HL-60/S4 (cell line): ENCODE measurements at regions not wholly inside any gene's neighbourhood (a gene's known extent, or its start where the extent isn't known, plus 50 kb on each side); places are given as distances from the start of the nearest gene placed in this dataset.

Experiments
- in situ Hi-C: fragments of 300-500 bp; cut with MboI; formaldehyde crosslinking; loops from 2 replicates; pipeline ENCODE4 v1.14.3; 2022; ENCODE audit warnings: low sequenced_read_pairs

GRCh38 chr5:1669276-1670155 is 130.1 kb downstream of the MRPL36 start:
- in situ Hi-C loops: no loop called here

- in situ Hi-C loops: no loop called here
These were observed 131.4 kb downstream of the MRPL36 start for GRCh38 chr5:1668141-1668721.

- in situ Hi-C loops: no loop called here
These were observed 131.9 kb downstream of the MRPL36 start for GRCh38 chr5:1667648-1668140.

GRCh38 chr5:1666812-1667588 is 132.6 kb downstream of the MRPL36 start:
- in situ Hi-C loops: no loop called here

DNA sequence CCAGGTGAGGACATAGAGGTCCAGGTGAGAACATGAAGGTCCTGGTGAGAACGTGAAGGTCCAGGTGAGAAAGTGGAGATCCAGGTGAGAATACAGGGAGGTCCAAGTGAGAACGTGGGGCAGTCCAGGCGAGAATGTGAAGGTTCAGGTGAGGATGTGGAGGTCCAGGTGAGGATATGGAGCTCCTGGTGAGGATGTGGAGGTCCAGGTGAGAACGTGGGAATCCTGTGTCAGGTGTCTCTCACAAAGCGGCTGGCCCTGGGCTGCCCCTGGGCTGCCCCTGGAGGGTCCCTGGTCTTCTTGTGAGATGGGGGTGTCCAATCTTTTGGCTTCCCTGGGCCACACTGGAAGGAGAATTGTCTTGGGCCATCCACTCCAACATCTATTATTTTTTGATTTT is 133.4 kb downstream of the MRPL36 start:
- in situ Hi-C loops: no loop called here

DNA sequence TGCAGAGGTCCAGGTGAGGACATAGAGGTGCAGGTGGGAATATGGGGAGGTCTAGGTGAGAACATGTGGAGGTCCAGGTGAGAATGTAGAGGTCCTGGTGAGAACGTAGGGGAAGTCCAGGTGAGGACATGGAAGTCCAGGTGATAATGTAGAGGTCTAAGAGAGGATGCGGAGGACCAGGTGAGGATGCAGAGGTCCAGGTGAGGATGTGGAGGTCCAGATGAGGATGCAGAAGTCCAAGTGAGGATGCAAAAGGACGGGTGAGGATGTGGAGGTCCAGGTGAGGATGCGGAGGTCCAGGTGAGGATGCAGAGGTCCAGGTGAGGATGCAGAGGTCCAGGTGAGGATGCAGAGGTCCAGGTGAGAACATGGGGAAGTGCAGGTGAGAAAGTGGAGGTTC is 133.8 kb downstream of the MRPL36 start:
- in situ Hi-C loops: no loop called here

DNA sequence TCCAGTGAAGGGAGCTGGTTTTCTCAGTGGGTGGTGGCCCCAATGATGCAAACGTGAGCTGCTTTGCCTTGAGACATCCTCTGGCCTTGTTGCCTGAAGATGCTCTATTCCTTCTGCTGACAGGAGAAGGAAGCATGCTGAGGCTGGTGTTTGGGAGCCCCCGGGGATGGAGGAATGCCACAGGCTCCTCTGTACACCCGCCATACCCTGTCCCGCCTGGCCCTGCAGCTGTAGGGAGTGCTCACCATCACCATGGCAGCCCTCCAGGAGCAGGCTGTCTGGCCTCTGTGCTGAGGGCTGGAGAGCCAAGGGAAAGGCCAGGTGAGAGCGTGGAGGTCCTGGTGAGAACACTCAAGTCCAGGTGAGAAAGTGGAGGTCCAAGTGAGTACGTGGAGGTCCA is 134.4 kb downstream of the MRPL36 start:
- in situ Hi-C loops: no loop called here

DNA sequence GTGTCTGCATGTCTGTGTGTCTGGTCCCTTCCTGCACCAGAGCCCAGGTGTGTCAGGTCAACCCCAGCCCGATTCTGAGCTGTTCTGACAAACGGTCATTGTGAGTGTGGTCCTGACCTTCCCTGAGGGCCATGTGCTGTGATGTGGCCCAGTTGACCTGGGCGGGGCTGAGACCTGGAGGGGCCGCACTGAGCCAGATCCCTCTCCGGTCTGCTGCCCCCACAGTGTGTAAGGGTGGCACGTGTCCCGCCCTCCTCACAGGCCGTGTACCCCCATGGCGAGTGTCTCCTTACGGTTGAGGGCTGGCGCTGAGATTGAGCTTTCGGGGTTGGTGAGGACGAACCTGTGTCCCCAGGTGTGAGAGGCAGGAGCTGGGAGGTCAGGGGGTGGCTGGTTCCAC is 136.5 kb downstream of the MRPL36 start:
- in situ Hi-C loops: no loop called here

DNA sequence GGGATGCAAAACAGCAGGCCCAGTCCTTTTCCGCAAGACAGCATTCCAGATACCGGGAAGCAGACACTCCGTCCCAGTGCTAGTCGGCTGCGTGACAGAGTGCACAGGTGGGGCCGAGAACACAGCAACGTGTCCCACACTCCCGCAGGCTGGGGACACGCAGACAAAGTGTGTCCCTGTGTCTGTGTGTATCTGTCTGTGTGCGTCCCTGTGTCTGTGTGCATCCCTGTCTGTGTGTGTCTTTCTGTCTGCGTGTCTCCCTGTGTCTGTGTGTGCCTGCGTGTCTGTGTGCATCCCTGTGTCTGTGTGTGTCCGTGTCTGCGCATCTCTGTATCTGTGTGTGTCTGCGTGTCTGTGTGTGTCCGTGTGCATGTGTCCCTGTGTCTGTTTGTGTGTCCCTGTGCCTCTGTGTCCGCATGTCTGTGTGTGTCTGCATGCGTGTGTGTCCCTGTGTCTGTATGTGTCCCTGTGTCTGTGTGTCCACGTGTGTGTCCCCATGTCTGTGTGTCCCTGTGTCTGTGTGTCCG is 137.0 kb downstream of the MRPL36 start:
- in situ Hi-C loops: no loop called here

GRCh38 chr5:1661831-1662558 is 137.6 kb downstream of the MRPL36 start:
- in situ Hi-C loops: no loop called here

GRCh38 chr5:1661311-1661710 is 137.6 kb upstream of the LPCAT1 start:
- in situ Hi-C loops: no loop called here

- in situ Hi-C loops: no loop called here
These were observed 136.8 kb upstream of the LPCAT1 start for GRCh38 chr5:1660511-1660910.

DNA sequence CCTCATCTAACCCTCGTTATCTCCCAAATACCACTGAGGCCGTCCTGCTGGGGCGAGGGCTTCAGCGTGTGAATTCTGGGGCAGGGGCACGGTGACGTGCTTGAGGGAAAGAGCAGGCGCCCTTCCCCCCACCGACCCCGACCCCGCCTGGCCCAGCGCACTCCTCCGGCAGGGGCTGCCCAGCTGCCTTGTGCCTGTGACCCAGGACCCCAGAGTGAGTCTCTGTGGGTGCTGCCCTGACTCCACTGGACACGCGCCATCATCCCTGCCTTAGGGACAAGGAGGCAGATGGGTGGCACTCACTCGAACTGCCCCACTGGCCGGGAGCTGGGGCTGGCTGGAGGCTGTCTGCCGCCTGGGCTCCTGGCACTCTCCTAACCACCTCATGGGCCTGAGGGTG is 136.2 kb upstream of the LPCAT1 start:
- in situ Hi-C loops: no loop called here

DNA sequence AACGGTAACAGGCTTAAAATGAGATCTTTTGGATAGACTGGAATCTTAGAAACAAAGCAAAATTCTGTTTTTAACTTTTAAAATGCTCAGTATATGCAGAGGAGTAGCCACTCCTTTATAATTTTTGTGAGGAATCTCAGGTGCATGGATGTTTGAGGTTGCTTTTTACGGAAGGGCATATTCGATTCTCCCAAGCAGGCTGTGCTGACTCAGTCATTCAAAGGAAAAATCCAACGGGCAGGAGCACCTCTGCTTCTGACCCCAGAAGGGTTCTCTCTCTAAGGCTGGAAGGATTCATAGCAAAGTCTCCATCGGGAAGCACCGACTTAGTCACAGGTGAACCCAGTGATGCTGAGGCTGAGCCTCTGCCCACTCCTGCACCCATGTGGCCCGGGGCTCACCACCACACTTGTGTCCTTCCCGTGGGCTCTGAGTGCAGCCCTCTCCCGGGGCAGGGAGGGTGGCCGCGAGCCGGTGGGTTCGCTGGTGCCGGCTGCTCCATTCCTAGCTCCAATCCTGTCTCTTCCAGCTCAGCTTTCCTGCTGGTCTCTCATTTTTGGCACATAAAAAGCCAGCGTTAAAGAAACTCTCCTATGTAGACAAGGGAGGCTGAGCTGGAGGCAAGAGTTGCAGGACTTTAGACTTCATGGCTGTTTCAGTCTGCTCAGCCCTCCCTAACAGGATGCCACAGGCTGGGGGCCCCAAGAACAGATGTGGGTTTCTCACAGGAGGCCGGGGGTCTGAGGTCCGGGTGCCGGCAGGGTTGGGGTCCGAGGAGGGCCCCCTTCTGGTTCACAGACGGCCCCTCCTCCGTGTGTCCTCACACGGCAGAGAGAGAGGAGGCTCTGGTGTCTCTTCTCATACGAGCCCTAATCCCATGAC is 135.6 kb upstream of the LPCAT1 start:
- in situ Hi-C loops: no loop called here

- in situ Hi-C loops: no loop called here
These were observed 134.9 kb upstream of the LPCAT1 start for GRCh38 chr5:1658665-1659064.

DNA sequence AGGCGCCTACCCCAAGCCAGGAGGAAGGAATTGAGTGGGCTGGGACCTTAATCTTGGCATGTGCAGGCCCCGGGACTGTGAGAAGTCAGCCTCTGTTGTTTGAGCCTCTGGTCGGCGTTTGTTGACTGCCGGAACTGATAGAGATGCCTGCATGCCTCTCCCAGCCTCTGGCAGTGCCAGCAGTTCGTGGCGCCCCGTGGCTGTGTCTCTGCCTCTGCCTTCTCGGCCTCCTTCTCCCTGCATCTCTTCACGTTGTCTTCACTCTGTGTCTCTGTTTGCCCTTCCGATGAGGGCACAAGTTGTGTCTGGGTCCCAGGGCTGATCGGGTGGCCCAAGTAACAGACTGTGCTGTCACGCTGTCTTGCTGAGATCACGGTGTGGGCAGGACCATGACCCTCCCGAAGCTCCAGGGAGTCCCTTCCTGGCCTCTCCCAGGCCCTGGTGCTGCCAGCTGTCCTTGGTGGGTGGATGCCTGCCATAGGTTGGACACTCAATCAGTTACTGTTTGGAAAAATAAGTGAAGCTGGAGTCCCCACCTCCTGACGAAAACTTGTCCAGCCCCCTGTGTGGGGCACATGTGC is 133.5 kb upstream of the LPCAT1 start:
- in situ Hi-C loops: no loop called here

DNA sequence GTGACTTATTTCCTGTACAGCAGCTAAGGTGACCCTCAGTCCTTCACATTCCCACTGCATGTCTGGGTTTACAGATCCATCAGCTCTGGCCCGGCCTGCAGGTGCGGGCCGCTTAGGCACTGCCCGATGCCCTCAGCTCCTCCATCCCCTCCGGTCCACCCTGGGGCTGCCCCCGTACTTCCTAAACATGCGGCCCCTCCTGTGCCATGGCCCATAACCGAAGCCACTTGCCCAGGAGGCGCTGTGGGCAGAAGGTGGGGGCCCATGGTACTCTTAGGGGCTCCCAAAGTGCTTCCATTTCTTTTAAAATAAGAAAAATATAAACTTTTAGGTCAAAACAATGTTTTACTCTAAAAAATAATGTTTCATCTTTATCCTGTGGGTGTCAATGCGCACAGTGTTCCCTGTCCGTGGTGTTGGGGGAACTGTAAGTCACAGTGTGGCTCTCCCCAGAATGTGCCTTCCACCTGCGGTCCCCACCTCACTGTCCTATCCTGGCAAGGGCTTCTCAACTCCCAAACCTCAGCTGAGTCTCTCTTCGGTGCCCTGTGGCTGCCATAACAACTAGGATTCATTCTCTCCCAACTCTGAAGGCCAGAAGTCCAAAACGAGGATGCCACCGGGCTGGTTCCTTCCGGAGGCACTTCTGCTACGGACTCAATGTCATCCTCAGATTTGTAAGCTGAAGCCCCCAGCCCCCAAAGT is 132.7 kb upstream of the LPCAT1 start:
- in situ Hi-C loops: no loop called here

DNA sequence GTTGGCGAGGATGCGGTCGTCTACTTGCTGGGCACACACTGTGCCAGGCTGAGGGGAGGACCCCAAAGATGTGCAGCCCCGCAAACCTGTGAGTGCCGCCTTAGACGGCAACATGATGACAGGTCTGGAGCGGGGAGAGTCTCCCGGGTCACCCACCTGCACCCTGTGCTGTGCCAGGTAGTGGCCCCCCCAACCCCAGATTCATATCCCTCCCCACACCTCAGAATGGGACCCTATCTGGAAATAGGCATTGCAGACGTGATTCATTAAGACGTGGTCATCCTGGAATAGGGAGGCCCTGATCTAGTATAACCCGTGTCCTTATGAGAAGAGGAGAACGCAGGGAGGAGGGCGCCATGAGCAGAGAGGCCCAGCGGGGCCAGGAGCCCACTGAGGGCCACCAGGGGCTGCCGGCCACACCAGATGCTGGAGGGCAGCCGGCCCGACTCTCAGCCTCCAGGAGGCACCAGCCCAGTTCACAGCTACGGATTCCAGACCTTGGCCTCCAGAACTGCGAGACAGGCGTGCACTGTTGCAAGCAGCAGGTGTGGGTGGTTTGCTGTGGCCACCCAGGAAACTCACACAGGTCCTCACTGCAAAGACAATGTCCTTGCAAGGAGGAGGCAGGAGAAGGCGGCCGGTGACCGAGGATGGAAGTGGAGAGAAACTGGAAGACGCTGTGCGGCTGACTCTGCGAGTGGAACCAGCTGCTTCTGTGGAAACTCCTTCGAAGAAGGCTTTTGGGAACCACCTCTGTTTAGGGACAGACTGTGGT is 131.9 kb upstream of the LPCAT1 start:
- in situ Hi-C loops: no loop called here
